Natural killer cell (primary cell): ENCODE measurements at regions not wholly inside any gene's neighbourhood (a gene's known extent, or its start where the extent isn't known, plus 50 kb on each side); places are given as distances from the start of the nearest gene placed in this dataset.

Source experiments
- ATAC-seq, 3 donors: fragments of 150-1000 bp in 2 of 3; fragments of 200-7000 bp in 1 of 3; cut with Tn5 transposase; 1 replicate in 1 of 3; 2 replicates in 2 of 3; pipeline ENCODE4 v1.10.0; 2021; ENCODE audit warnings: mild to moderate bottlenecking in 2 of 3, moderate library complexity in 2 of 3
- DNase-seq, 2 donors: peaks; one replicate each; pipeline versions ENCODE4 v3.0.0 to v3.0.0-alpha.2; 2013 to 2021; ENCODE audit warnings: mixed read lengths in 1 of 2
- H3K27ac ChIP-seq: one replicate; pipeline ENCODE4 v1.5.1; 2013; ENCODE audit warnings: mild to moderate bottlenecking, low read length
- H3K27me3 ChIP-seq: one replicate; pipeline ENCODE4 v1.6.1; 2013; ENCODE audit warnings: low read length; ENCODE audit not compliant: control insufficient read depth, insufficient read depth
- H3K36me3 ChIP-seq: one replicate; pipeline ENCODE4 v1.6.1; 2013; ENCODE audit warnings: low read length; ENCODE audit not compliant: control insufficient read depth, insufficient read depth
- H3K4me1 ChIP-seq: one replicate; pipeline ENCODE4 v1.6.1; 2013; ENCODE audit warnings: low read length; ENCODE audit not compliant: control insufficient read depth, insufficient read depth
- H3K4me3 ChIP-seq: one replicate; pipeline ENCODE4 v1.5.1; 2013; ENCODE audit warnings: low read length
- H3K9me3 ChIP-seq: one replicate; pipeline ENCODE4 v1.6.1; 2013; ENCODE audit warnings: low read length; ENCODE audit not compliant: control insufficient read depth, insufficient read depth
- H3K27ac Mint-ChIP-seq, 2 donors: one replicate each; pipeline ENCODE4 v1.8.0; 2022; ENCODE audit warnings: mild to moderate bottlenecking in 2 of 2, mixed read lengths in 2 of 2, moderate library complexity in 1 of 2
- H3K27me3 Mint-ChIP-seq, 2 donors: one replicate each; pipeline ENCODE4 v1.8.0; 2022; ENCODE audit warnings: low read depth in 2 of 2, mixed read lengths in 2 of 2
- H3K36me3 Mint-ChIP-seq: one replicate; pipeline ENCODE4 v1.8.0; 2022; ENCODE audit warnings: mixed read lengths
- H3K4me1 Mint-ChIP-seq, 2 donors: one replicate each; pipeline ENCODE4 v1.8.0; 2022; ENCODE audit warnings: mixed read lengths in 2 of 2
- H3K4me3 Mint-ChIP-seq: one replicate; pipeline ENCODE4 v1.8.0; 2022; ENCODE audit warnings: mild to moderate bottlenecking, moderate library complexity, mixed read lengths
- H3K9me3 Mint-ChIP-seq, 2 donors: one replicate each; pipeline ENCODE4 v1.8.0; 2022; ENCODE audit warnings: mixed read lengths in 2 of 2
- WGBS: methylation state at CpG from one replicate; pipeline ENCODE4 v1.1.7; 2013; ENCODE audit warnings: missing lambda C conversion rate; ENCODE audit not compliant: insufficient coverage; 5-methylcytosine and 5-hydroxymethylcytosine counted together
- intact Hi-C: fragments of 100-400 bp; cut with micrococcal nuclease; formaldehyde crosslinking; loops from one replicate; pipeline ENCODE4 v1.14.2; 2022
- TF ChIP-seq, protein P1 (sequence below): fragments of 200-600 bp; IDR thresholded peaks from one replicate; pipeline ENCODE4 v1.8.0; 2022; ENCODE audit warnings: antibody characterized with exemption

DNA sequence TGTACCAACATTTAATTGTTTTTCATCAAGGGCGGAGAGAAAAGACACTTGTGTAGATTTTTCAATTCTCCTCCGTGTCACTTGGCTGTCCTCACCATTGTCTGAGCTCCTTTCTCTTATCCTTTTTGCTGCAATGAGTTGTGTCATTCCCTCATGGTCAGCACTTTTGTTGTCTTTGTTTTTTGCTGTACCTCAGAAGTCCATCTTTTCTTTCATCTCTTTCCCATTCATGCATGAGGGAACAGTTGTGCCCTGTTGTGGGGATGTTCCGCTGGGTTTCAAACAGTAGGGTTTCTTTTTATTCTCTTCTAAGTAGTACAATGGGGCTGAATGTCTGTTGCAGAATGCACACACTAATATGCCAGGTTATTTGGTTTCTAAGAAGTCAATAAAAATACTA, 222.6 kb downstream of the TM9SF2 start:
- intact Hi-C loops, result no loop called here

DNA sequence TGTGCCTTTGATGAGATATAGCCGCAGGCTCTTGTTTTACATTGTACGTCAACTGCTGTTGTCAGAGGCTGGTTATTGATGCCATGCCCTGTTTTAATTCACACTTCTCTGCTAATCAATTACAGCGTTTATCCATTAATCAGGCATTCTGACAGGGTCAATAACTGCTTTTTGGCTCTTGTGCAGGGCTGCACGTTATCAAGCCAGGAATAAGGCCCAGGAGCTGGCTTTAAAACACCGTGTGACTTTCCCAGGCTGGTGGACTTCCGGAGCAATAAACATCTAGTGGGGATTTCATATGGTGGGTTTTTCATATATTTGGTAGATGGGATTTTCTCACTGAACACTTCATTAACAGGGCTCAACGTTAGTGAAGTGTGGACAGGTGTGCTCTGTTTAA, 221.7 kb downstream of the TM9SF2 start:
- 90% methylated on average over 7 of the region's 7 CpGs for WGBS
- Histone ChIP-seq H3K4me1 (no peaks in the 10 kb centered on the region), H3K4me3 (no peak overlapping the region), H3K27me3 (no peaks in the 10 kb centered on the region), H3K27ac (no peak overlapping the region), H3K9me3 (no peaks in the 10 kb centered on the region), H3K36me3 (no peaks in the 10 kb centered on the region)
- H3K4me1 Mint-ChIP-seq, result peaks cover 4 to 5% of the 10 kb centered on the region in 2 donors
- H3K27ac Mint-ChIP-seq, result no peak overlapping the region
- no peak overlapping the region for H3K4me3 Mint-ChIP-seq
- ATAC-seq (no peak), DNase-seq (no peak)
- H3K36me3 Mint-ChIP-seq, result no peaks in the 10 kb centered on the region
- H3K9me3 Mint-ChIP-seq, result no peaks in the 10 kb centered on the region
- TF ChIP-seq, protein P1, sequence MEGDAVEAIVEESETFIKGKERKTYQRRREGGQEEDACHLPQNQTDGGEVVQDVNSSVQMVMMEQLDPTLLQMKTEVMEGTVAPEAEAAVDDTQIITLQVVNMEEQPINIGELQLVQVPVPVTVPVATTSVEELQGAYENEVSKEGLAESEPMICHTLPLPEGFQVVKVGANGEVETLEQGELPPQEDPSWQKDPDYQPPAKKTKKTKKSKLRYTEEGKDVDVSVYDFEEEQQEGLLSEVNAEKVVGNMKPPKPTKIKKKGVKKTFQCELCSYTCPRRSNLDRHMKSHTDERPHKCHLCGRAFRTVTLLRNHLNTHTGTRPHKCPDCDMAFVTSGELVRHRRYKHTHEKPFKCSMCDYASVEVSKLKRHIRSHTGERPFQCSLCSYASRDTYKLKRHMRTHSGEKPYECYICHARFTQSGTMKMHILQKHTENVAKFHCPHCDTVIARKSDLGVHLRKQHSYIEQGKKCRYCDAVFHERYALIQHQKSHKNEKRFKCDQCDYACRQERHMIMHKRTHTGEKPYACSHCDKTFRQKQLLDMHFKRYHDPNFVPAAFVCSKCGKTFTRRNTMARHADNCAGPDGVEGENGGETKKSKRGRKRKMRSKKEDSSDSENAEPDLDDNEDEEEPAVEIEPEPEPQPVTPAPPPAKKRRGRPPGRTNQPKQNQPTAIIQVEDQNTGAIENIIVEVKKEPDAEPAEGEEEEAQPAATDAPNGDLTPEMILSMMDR, result no peak
- intact Hi-C loops, result no loop called here
- no peaks in the 10 kb centered on the region for H3K27me3 Mint-ChIP-seq

More for the DNA sequence above, 222.6 kb downstream of the TM9SF2 start:
- DNase-seq (no peak), ATAC-seq (no peak)
- Mint-ChIP-seq H3K4me3 (no peak overlapping the region), H3K36me3 (no peaks in the 10 kb centered on the region), H3K9me3 (no peaks in the 10 kb centered on the region), H3K27ac (no peak overlapping the region), H3K4me1 (peaks cover 4 to 5% of the 10 kb centered on the region in 2 donors), H3K27me3 (no peaks in the 10 kb centered on the region)
- no peak overlapping the region for H3K27ac ChIP-seq
- 96% methylated on average over 2 of the region's 3 CpGs for WGBS
- H3K27me3 ChIP-seq, result no peaks in the 10 kb centered on the region
- H3K9me3 ChIP-seq, result no peaks in the 10 kb centered on the region
- H3K4me3 ChIP-seq, result no peak overlapping the region
- H3K4me1 ChIP-seq, result no peaks in the 10 kb centered on the region
- no peaks in the 10 kb centered on the region for H3K36me3 ChIP-seq
- TF ChIP-seq, protein P1, result no peak

DNA sequence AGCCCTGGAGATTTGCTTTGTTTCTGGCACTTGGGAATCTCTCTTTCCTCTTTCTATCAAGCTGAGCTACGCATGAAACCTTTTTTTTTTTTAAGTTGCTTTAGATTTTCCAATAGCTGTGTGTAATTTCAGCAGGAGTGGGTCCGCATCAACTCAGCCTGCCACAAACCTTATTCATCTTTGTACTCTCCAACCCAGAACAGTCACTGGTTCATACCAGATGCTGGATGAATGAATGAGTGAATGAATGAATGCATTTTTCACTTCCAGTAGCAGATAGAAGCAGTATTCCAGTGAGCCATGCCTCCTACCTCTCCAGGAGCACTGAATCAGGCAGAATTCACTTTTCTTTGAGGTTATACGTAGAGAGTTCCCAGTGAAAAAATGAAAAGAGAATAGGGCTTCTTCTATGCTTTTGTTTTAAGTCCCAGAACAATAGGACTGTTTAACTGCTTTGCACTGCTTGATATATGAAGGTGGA, 221.1 kb downstream of the TM9SF2 start:
- Mint-ChIP-seq H3K27ac (no peak overlapping the region), H3K27me3 (no peaks in the 10 kb centered on the region), H3K36me3 (no peaks in the 10 kb centered on the region), H3K9me3 (no peaks in the 10 kb centered on the region), H3K4me3 (no peak overlapping the region), H3K4me1 (peaks cover 4 to 5% of the 10 kb centered on the region in 2 donors)
- DNase-seq (no peak), ATAC-seq (no peak)
- Histone ChIP-seq H3K4me1 (no peaks in the 10 kb centered on the region), H3K36me3 (no peaks in the 10 kb centered on the region), H3K9me3 (no peaks in the 10 kb centered on the region), H3K27me3 (no peaks in the 10 kb centered on the region), H3K27ac (no peak overlapping the region), H3K4me3 (no peak overlapping the region)
- TF ChIP-seq, protein P1, result no peak
- intact Hi-C loops, result no loop called here
- WGBS, result 100% methylated on average over 1 of the region's 3 CpGs

DNA sequence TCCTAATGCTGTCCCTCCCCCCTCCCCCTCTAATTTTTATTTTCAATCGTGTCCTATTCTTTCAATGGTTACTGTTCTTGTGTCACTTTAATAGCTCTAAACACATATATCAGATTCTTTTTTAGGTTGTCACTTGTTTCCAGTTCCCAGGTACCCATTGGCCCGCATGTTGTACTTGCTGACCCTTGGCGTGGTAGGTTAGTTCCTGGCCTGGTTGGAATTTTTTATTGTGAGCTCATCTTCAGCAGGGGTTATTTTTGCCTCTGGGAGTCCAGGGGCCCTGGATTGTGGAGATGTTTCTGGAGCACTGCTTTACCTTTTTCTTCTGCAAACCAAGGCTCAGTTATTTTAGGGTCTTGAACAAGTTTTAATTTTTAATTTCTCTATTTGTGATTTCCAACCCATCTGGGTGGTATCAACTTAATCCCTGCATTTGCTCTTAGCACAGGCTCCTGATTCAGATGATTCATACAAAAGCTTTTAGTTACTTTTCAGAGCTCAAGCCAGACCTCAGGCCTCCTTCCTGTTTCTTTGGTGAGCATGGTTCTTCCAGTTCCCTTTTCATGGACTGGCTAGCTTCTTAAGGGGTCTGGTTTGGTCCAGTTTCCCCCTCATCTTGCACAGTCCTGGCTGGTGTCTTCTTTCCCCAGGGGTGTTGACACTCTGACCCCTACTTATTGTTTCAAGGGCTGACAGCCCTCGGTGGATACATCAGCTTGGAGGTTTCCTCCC, 220.5 kb downstream of the TM9SF2 start:
- Histone ChIP-seq H3K36me3 (no peaks in the 10 kb centered on the region), H3K27me3 (no peaks in the 10 kb centered on the region), H3K4me1 (no peaks in the 10 kb centered on the region), H3K4me3 (no peak overlapping the region), H3K27ac (no peak overlapping the region), H3K9me3 (no peaks in the 10 kb centered on the region)
- intact Hi-C loops, result no loop called here
- Mint-ChIP-seq H3K9me3 (no peaks in the 10 kb centered on the region), H3K27me3 (no peaks in the 10 kb centered on the region), H3K4me1 (peaks cover 4 to 5% of the 10 kb centered on the region in 2 donors), H3K36me3 (no peaks in the 10 kb centered on the region), H3K4me3 (no peak overlapping the region), H3K27ac (no peak overlapping the region)
- ATAC-seq (no peak), DNase-seq (no peak)
- 88% methylated on average over 4 of the region's 4 CpGs for WGBS
- TF ChIP-seq, protein P1, result no peak
